ENCODE measurements at regions not wholly inside any gene's neighbourhood (a gene's known extent, or its start where the extent isn't known, plus 50 kb on each side); places are given as distances from the start of the nearest gene placed in this dataset.

DNA sequence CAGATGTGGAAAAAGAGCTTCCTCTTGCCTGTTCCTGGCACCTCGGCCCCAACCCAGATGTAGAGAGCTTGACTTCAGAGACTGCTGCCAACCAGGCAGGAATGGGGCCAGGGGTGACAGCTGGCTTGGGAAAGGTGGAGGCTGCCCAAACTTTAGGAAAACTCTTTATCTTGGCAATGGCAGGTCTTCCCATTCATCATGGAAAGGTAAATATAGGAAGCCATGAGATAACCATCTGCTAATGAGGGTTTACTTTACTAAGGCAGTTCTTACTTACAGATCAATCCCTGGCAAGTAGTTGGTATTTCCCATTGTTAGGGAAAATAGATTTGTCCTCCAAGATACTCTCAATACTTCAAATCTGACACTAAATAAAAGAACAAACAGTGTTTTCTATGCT, 143.1 kb upstream of the NUDT4 start:
- DNase-seq (ENCODE audit: low spot score) (no peak), ATAC-seq (no peak)
- TF ChIP-seq ZNF114 (CRISPR knock-in tag; IDR thresholded peaks at IDR 0.05): no peak
- no peak for TF ChIP-seq ETS1 (IDR thresholded peaks at IDR 0.05)
- no peak for TF ChIP-seq STAT1 (IDR thresholded peaks at IDR 0.05; ENCODE audit: unreplicated experiment)
- H3K36me3 ChIP-seq (ENCODE audit: insufficient read depth): no peaks in the 10 kb centered on the region
- Mint-ChIP-seq H3K9me3 (peaks cover 12% of the 10 kb centered on the region), H3K4me3 (no peak overlapping the region), H3K27ac (no peak overlapping the region), H3K27me3 (ENCODE audit: insufficient read depth, low read depth, poor library complexity) (peaks cover 9% of the 10 kb centered on the region), H3K36me3 (ENCODE audit: low read depth) (peaks cover 5% of the 10 kb centered on the region), H3K4me1 (peaks cover 8% of the 10 kb centered on the region)
- H3F3A ChIP-seq (replicated peaks; ENCODE audit: low read depth): no peaks in the 10 kb centered on the region
- no peaks in the 10 kb centered on the region for H4K20me1 ChIP-seq (replicated peaks; ENCODE audit: insufficient read depth)
- no peak overlapping the region for H3K4me3 ChIP-seq
- H3K4me1 ChIP-seq (ENCODE audit: insufficient read depth): peaks cover 5% of the 10 kb centered on the region
- no peak overlapping the region for H2AFZ ChIP-seq
- no peak overlapping the region for H3K4me2 ChIP-seq
- H3K27ac ChIP-seq (ENCODE audit: low read depth): no peak overlapping the region
- no peaks in the 10 kb centered on the region for H3K79me2 ChIP-seq (replicated peaks; ENCODE audit: insufficient read depth)
- H3K9me2 ChIP-seq (ENCODE audit: insufficient read depth): 0 out of 2 replicates have a peak, but pooled peaks cover 8% of the 10 kb centered on the region
- H3K27me3 ChIP-seq (ENCODE audit: insufficient read depth): no peaks in the 10 kb centered on the region

- Histone ChIP-seq H2AFZ (no peak overlapping the region), H3K4me1 (ENCODE audit: insufficient read depth) (no peaks in the 10 kb centered on the region; the same call in 1 of the 2 replicates), H3K36me3 (ENCODE audit: insufficient read depth) (no peaks in the 10 kb centered on the region), H3K4me3 (no peak overlapping the region), H3K4me2 (no peak overlapping the region), H4K20me1 (replicated peaks; ENCODE audit: insufficient read depth) (no peaks in the 10 kb centered on the region), H3K79me2 (replicated peaks; ENCODE audit: insufficient read depth) (no peaks in the 10 kb centered on the region), H3K27ac (ENCODE audit: low read depth) (no peak overlapping the region), H3K27me3 (ENCODE audit: insufficient read depth) (no peaks in the 10 kb centered on the region), H3K9me2 (ENCODE audit: insufficient read depth) (peaks cover 5% of the 10 kb centered on the region; the same call in 1 of the 2 replicates), H3F3A (replicated peaks; ENCODE audit: low read depth) (no peaks in the 10 kb centered on the region)
- no peak overlapping the region for H3K4me3 Mint-ChIP-seq
- DNase-seq (ENCODE audit: low spot score) (no peak), ATAC-seq (no peak)
- H3K4me1 Mint-ChIP-seq: no peaks in the 10 kb centered on the region; the same call in 2 of the 3 replicates
- no peak overlapping the region for H3K27ac Mint-ChIP-seq
- H3K27me3 Mint-ChIP-seq (ENCODE audit: insufficient read depth, low read depth, poor library complexity): peaks cover 9% of the 10 kb centered on the region
- H3K36me3 Mint-ChIP-seq (ENCODE audit: low read depth): peaks cover 7% of the 10 kb centered on the region
- peaks cover 21% of the 10 kb centered on the region for H3K9me3 Mint-ChIP-seq
- TF ChIP-seq STAT1 (IDR thresholded peaks at IDR 0.05; ENCODE audit: unreplicated experiment) (no peak), CREB1 (CRISPR knock-in tag; IDR thresholded peaks at IDR 0.05; ENCODE audit: low read depth) (no peak), ETS1 (IDR thresholded peaks at IDR 0.05) (no peak), NANOG (IDR thresholded peaks at IDR 0.05; ENCODE audit: borderline replicate concordance) (no peak), ZNF114 (CRISPR knock-in tag; IDR thresholded peaks at IDR 0.05) (no peak)
- TF ChIP-seq, protein P1, sequence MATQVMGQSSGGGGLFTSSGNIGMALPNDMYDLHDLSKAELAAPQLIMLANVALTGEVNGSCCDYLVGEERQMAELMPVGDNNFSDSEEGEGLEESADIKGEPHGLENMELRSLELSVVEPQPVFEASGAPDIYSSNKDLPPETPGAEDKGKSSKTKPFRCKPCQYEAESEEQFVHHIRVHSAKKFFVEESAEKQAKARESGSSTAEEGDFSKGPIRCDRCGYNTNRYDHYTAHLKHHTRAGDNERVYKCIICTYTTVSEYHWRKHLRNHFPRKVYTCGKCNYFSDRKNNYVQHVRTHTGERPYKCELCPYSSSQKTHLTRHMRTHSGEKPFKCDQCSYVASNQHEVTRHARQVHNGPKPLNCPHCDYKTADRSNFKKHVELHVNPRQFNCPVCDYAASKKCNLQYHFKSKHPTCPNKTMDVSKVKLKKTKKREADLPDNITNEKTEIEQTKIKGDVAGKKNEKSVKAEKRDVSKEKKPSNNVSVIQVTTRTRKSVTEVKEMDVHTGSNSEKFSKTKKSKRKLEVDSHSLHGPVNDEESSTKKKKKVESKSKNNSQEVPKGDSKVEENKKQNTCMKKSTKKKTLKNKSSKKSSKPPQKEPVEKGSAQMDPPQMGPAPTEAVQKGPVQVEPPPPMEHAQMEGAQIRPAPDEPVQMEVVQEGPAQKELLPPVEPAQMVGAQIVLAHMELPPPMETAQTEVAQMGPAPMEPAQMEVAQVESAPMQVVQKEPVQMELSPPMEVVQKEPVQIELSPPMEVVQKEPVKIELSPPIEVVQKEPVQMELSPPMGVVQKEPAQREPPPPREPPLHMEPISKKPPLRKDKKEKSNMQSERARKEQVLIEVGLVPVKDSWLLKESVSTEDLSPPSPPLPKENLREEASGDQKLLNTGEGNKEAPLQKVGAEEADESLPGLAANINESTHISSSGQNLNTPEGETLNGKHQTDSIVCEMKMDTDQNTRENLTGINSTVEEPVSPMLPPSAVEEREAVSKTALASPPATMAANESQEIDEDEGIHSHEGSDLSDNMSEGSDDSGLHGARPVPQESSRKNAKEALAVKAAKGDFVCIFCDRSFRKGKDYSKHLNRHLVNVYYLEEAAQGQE (IDR thresholded peaks at IDR 0.05; ENCODE audit: unreplicated experiment): no peak
- TF ChIP-seq, protein P2, sequence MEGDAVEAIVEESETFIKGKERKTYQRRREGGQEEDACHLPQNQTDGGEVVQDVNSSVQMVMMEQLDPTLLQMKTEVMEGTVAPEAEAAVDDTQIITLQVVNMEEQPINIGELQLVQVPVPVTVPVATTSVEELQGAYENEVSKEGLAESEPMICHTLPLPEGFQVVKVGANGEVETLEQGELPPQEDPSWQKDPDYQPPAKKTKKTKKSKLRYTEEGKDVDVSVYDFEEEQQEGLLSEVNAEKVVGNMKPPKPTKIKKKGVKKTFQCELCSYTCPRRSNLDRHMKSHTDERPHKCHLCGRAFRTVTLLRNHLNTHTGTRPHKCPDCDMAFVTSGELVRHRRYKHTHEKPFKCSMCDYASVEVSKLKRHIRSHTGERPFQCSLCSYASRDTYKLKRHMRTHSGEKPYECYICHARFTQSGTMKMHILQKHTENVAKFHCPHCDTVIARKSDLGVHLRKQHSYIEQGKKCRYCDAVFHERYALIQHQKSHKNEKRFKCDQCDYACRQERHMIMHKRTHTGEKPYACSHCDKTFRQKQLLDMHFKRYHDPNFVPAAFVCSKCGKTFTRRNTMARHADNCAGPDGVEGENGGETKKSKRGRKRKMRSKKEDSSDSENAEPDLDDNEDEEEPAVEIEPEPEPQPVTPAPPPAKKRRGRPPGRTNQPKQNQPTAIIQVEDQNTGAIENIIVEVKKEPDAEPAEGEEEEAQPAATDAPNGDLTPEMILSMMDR (conservative IDR thresholded peaks at IDR 0.05; ENCODE audit: low read depth in 2 of 2): no peak
Measured at GRCh38 chr12:93235881-93236280, 141.8 kb upstream of the NUDT4 start.
